DOHH2 (cell line): ENCODE measurements at regions not wholly inside any gene's neighbourhood (a gene's known extent, or its start where the extent isn't known, plus 50 kb on each side); places are given as distances from the start of the nearest gene placed in this dataset.

Source experiments
- EZH2phosphoT487 ChIP-seq: fragments of 200-600 bp; sonication (generic); IDR thresholded peaks from 2 replicates; pipeline ENCODE4 v1.6.1; 2017; ENCODE audit warnings: borderline replicate concordance, mild to moderate bottlenecking, antibody characterized with exemption, low read length, moderate library complexity, mixed read lengths
- TF ChIP-seq, protein P1 (sequence below): fragments of 200-600 bp; sonication (generic); IDR thresholded peaks from one replicate; pipeline ENCODE4 v1.5.1; 2014; ENCODE audit warnings: antibody characterized with exemption, mild to moderate bottlenecking, low read depth, low read length; ENCODE audit not compliant: poor library complexity, severe bottlenecking

DNA sequence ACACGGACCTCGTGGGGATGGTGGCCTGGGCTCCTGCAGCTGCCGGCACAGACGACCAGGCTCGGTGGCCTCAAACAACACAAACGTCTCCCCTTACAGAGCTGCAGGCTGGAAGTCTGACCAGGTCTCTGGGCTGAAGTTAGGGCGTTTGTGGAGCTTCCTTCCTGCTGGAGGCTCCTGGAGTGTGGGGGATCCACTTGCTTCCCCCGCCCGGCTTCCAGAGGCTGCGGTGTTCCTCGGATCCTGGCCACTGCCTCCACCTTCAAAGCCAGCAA is 313.5 kb downstream of the CTTN start:
- TF ChIP-seq, protein P1, sequence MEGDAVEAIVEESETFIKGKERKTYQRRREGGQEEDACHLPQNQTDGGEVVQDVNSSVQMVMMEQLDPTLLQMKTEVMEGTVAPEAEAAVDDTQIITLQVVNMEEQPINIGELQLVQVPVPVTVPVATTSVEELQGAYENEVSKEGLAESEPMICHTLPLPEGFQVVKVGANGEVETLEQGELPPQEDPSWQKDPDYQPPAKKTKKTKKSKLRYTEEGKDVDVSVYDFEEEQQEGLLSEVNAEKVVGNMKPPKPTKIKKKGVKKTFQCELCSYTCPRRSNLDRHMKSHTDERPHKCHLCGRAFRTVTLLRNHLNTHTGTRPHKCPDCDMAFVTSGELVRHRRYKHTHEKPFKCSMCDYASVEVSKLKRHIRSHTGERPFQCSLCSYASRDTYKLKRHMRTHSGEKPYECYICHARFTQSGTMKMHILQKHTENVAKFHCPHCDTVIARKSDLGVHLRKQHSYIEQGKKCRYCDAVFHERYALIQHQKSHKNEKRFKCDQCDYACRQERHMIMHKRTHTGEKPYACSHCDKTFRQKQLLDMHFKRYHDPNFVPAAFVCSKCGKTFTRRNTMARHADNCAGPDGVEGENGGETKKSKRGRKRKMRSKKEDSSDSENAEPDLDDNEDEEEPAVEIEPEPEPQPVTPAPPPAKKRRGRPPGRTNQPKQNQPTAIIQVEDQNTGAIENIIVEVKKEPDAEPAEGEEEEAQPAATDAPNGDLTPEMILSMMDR: no peak
- no peak for TF ChIP-seq EZH2phosphoT487
